Gastrocnemius medialis (tissue), 4 donors: ENCODE measurements at regions not wholly inside any gene's neighbourhood (a gene's known extent, or its start where the extent isn't known, plus 50 kb on each side); places are given as distances from the start of the nearest gene placed in this dataset.

Experiments used
- CTCF ChIP-seq, 5 experiments: fragments of 450-650 bp in 3 of 5; fragments of 200-600 bp in 2 of 5; sonication (generic) in 2 of 5; IDR thresholded peaks in 4 of 5; conservative IDR thresholded peaks in 1 of 5; 1 replicate in 4 of 5; 2 replicates in 1 of 5; pipeline ENCODE4 v1.5.1; 2016 to 2019; ENCODE audit warnings: antibody characterized with exemption in 5 of 5, mild to moderate bottlenecking in 3 of 5, moderate library complexity in 3 of 5
- POLR2A ChIP-seq, 2 donors: fragments of 450-650 bp; IDR thresholded peaks; one replicate each; pipeline ENCODE4 v1.6.1; 2017; ENCODE audit warnings: antibody characterized with exemption in 2 of 2, mild to moderate bottlenecking in 2 of 2, moderate library complexity in 2 of 2

- TF ChIP-seq CTCF (IDR thresholded peaks at IDR 0.05 in 4 of 5, conservative IDR thresholded peaks at IDR 0.05 in 1 of 5) = no peak
- no peak for TF ChIP-seq POLR2A (IDR thresholded peaks at IDR 0.05)
Measured at GRCh38 chr14:86897704-86898513, 1095.1 kb downstream of the GALC start.
